ENCODE measurements at regions not wholly inside any gene's neighbourhood (a gene's known extent, or its start where the extent isn't known, plus 50 kb on each side); places are given as distances from the start of the nearest gene placed in this dataset.

GRCh38 chr5:125100951-125101350, 354.5 kb upstream of the ZNF608 start:
- 57 to 61% methylated on average over 4 of the region's 4 CpGs for WGBS, 2 donors
- no peaks in the 10 kb centered on the region for H3K36me3 ChIP-seq
- H3K4me1 ChIP-seq = no peaks in the 10 kb centered on the region
- TF ChIP-seq POLR2A (IDR thresholded peaks at IDR 0.05) = no peak
- TF ChIP-seq EP300 (IDR thresholded peaks at IDR 0.05) = no peak
- TF ChIP-seq CTCF (IDR thresholded peaks at IDR 0.05) = no peak
- H3K27ac ChIP-seq = no peak overlapping the region
- peaks cover 0 to 5% (median 0%) of the 10 kb centered on the region in 4 donors for H3K9me3 ChIP-seq
- no peak overlapping the region for H3K4me3 ChIP-seq
- DNase-seq (ENCODE audit: low spot score in 2 of 2) = no peak
- no peaks in the 10 kb centered on the region for H3K27me3 ChIP-seq

GRCh38 chr5:125103459-125103858, 357.0 kb upstream of the ZNF608 start:
- DNase-seq (ENCODE audit: low spot score in 2 of 2) = no peak
- Histone ChIP-seq H3K27ac (no peak overlapping the region), H3K4me3 (no peak overlapping the region), H3K4me1 (no peaks in the 10 kb centered on the region), H3K9me3 (no peaks in the 10 kb centered on the region), H3K36me3 (no peaks in the 10 kb centered on the region), H3K27me3 (no peaks in the 10 kb centered on the region)
- TF ChIP-seq POLR2A (IDR thresholded peaks at IDR 0.05) (no peak), EP300 (IDR thresholded peaks at IDR 0.05) (no peak), CTCF (IDR thresholded peaks at IDR 0.05) (no peak)
- 78 to 85% methylated on average over 1 of the region's 1 CpG for WGBS, 2 donors

GRCh38 chr5:125106271-125106670, 359.8 kb upstream of the ZNF608 start:
- no peaks in the 10 kb centered on the region for H3K36me3 ChIP-seq
- DNase-seq (ENCODE audit: low spot score in 2 of 2) = no peak
- no peaks in the 10 kb centered on the region for H3K4me1 ChIP-seq
- no peaks in the 10 kb centered on the region for H3K9me3 ChIP-seq
- H3K27me3 ChIP-seq = no peaks in the 10 kb centered on the region
- no peak overlapping the region for H3K27ac ChIP-seq
- 88 to 92% methylated on average over 1 of the region's 1 CpG for WGBS, 2 donors
- TF ChIP-seq EP300 (IDR thresholded peaks at IDR 0.05) (no peak), POLR2A (IDR thresholded peaks at IDR 0.05) (no peak)
- no peak overlapping the region for H3K4me3 ChIP-seq

GRCh38 chr5:125106881-125107280, 360.4 kb upstream of the ZNF608 start:
- no peak for TF ChIP-seq CTCF (IDR thresholded peaks at IDR 0.05)
- TF ChIP-seq POLR2A (IDR thresholded peaks at IDR 0.05) = no peak
- TF ChIP-seq EP300 (IDR thresholded peaks at IDR 0.05) = no peak
- H3K27ac ChIP-seq = no peak overlapping the region
- H3K9me3 ChIP-seq = no peaks in the 10 kb centered on the region
- no peaks in the 10 kb centered on the region for H3K4me1 ChIP-seq
- H3K27me3 ChIP-seq = no peaks in the 10 kb centered on the region
- no peak for DNase-seq (ENCODE audit: low spot score in 2 of 2)
- H3K36me3 ChIP-seq = no peaks in the 10 kb centered on the region
- H3K4me3 ChIP-seq = no peak overlapping the region

GRCh38 chr5:125109293-125109692, 362.9 kb upstream of the ZNF608 start:
- H3K9me3 ChIP-seq = peaks cover 0 to 4% (median 1%) of the 10 kb centered on the region in 4 donors
- no peak overlapping the region for H3K27ac ChIP-seq
- no peaks in the 10 kb centered on the region for H3K4me1 ChIP-seq
- H3K4me3 ChIP-seq = no peak overlapping the region
- no peaks in the 10 kb centered on the region for H3K27me3 ChIP-seq
- no peak for DNase-seq (ENCODE audit: low spot score in 2 of 2)
- H3K36me3 ChIP-seq = no peaks in the 10 kb centered on the region
- TF ChIP-seq CTCF (IDR thresholded peaks at IDR 0.05) (no peak), POLR2A (IDR thresholded peaks at IDR 0.05) (no peak), EP300 (IDR thresholded peaks at IDR 0.05) (no peak)

- H3K4me3 ChIP-seq = no peak overlapping the region
- no peaks in the 10 kb centered on the region for H3K4me1 ChIP-seq
- peaks cover 0 to 4% (median 1%) of the 10 kb centered on the region in 4 donors for H3K9me3 ChIP-seq
- no peak overlapping the region for H3K27ac ChIP-seq
- TF ChIP-seq EP300 (IDR thresholded peaks at IDR 0.05) (no peak), CTCF (IDR thresholded peaks at IDR 0.05) (no peak), POLR2A (IDR thresholded peaks at IDR 0.05) (no peak)
- 95 to 100% methylated on average over 1 of the region's 1 CpG for WGBS, 2 donors
- H3K27me3 ChIP-seq = no peaks in the 10 kb centered on the region
- DNase-seq (ENCODE audit: low spot score in 2 of 2) = no peak
- no peaks in the 10 kb centered on the region for H3K36me3 ChIP-seq
Observed at GRCh38 chr5:125109816-125110215, 363.4 kb upstream of the ZNF608 start.

All from tibial nerve (tissue), 4 donors.